Liver (tissue), 8 donors: ENCODE measurements at regions not wholly inside any gene's neighbourhood (a gene's known extent, or its start where the extent isn't known, plus 50 kb on each side); places are given as distances from the start of the nearest gene placed in this dataset.

Source experiments
- DNase-seq: peaks from one replicate; pipeline ENCODE4 v3.0.0-alpha.2; 2017; ENCODE audit warnings: low spot score
- H3K27ac ChIP-seq, 2 donors: one replicate each; pipeline ENCODE4 v1.7.0; 2013; ENCODE audit warnings: inconsistent platforms in 2 of 2, low read length in 2 of 2, control low read depth in 1 of 2, low read depth in 1 of 2, mild to moderate bottlenecking in 1 of 2
- H3K27me3 ChIP-seq, 4 donors: one replicate each; pipeline versions ENCODE4 v1.6.1 to v1.7.0; 2013; ENCODE audit warnings: low read length in 3 of 4, inconsistent platforms in 1 of 4, mild to moderate bottlenecking in 1 of 4, moderate library complexity in 1 of 4; ENCODE audit not compliant: control insufficient read depth in 4 of 4, insufficient read depth in 4 of 4
- H3K36me3 ChIP-seq, 4 donors: one replicate each; pipeline versions ENCODE4 v1.6.1 to v1.7.0; 2013; ENCODE audit warnings: low read length in 3 of 4, mild to moderate bottlenecking in 3 of 4, low read depth in 1 of 4, moderate library complexity in 1 of 4; ENCODE audit not compliant: control insufficient read depth in 4 of 4, insufficient read depth in 3 of 4
- H3K4me1 ChIP-seq, 4 donors: one replicate each; pipeline versions ENCODE4 v1.6.1 to v1.7.0; 2013; ENCODE audit warnings: low read length in 3 of 4, mild to moderate bottlenecking in 3 of 4, moderate library complexity in 1 of 4; ENCODE audit not compliant: control insufficient read depth in 4 of 4, insufficient read depth in 4 of 4
- H3K4me3 ChIP-seq, 3 donors: one replicate each; pipeline versions ENCODE4 v1.6.1 to v1.7.0; 2013; ENCODE audit warnings: low read length in 3 of 3, control low read depth in 1 of 3, low read depth in 1 of 3, mild to moderate bottlenecking in 1 of 3
- H3K9ac ChIP-seq, 2 donors: one replicate each; pipeline ENCODE4 v1.7.0; 2013; ENCODE audit warnings: low read length in 2 of 2, mild to moderate bottlenecking in 2 of 2, moderate library complexity in 2 of 2, control low read depth in 1 of 2, low read depth in 1 of 2
- H3K9me3 ChIP-seq, 4 donors: one replicate each; pipeline versions ENCODE4 v1.6.1 to v1.7.0; 2013; ENCODE audit warnings: low read length in 3 of 4; ENCODE audit not compliant: control insufficient read depth in 4 of 4
- ATF3 ChIP-seq: IDR thresholded peaks from 2 replicates; pipeline ENCODE4 v1.6.1; 2016; ENCODE audit warnings: antibody characterized with exemption
- EGR1 ChIP-seq, 2 donors: IDR thresholded peaks; 2 replicates each; pipeline ENCODE4 v1.6.1; 2016 to 2018; ENCODE audit warnings: antibody characterized with exemption in 2 of 2, low read depth in 2 of 2
- FOXA1 ChIP-seq: IDR thresholded peaks from 2 replicates; pipeline ENCODE4 v1.6.1; 2016; ENCODE audit warnings: antibody characterized with exemption
- FOXA2 ChIP-seq: IDR thresholded peaks from 2 replicates; pipeline ENCODE4 v1.6.1; 2016; ENCODE audit warnings: antibody characterized with exemption
- GABPA ChIP-seq, 2 donors: IDR thresholded peaks in 1 of 2; conservative IDR thresholded peaks in 1 of 2; 2 replicates each; pipeline ENCODE4 v1.6.1; 2016; ENCODE audit warnings: antibody characterized with exemption in 2 of 2, mild to moderate bottlenecking in 1 of 2, moderate library complexity in 1 of 2
- HNF4G ChIP-seq: IDR thresholded peaks from 2 replicates; pipeline ENCODE4 v1.6.1; 2016; ENCODE audit warnings: antibody characterized with exemption
- JUND ChIP-seq, 2 donors: IDR thresholded peaks; 2 replicates each; pipeline ENCODE4 v1.6.1; 2016; ENCODE audit warnings: antibody characterized with exemption in 2 of 2
- NR2F2 ChIP-seq: IDR thresholded peaks from 2 replicates; pipeline ENCODE4 v1.6.1; 2016; ENCODE audit warnings: antibody characterized with exemption
- RAD21 ChIP-seq, 2 donors: IDR thresholded peaks; 2 replicates each; pipeline ENCODE4 v1.6.1; 2016; ENCODE audit warnings: antibody characterized with exemption in 2 of 2, mild to moderate bottlenecking in 2 of 2
- RXRA ChIP-seq, 2 donors: IDR thresholded peaks; 2 replicates each; pipeline ENCODE4 v1.6.1; 2017 to 2018; ENCODE audit warnings: antibody characterized with exemption in 2 of 2, mild to moderate bottlenecking in 1 of 2
- SP1 ChIP-seq: IDR thresholded peaks from 2 replicates; pipeline ENCODE4 v1.6.1; 2018; ENCODE audit warnings: antibody characterized with exemption, mild to moderate bottlenecking
- TAF1 ChIP-seq: conservative IDR thresholded peaks from 2 replicates; pipeline ENCODE4 v1.6.1; 2016; ENCODE audit warnings: antibody characterized with exemption, mild to moderate bottlenecking
- YY1 ChIP-seq: IDR thresholded peaks from 2 replicates; pipeline ENCODE4 v1.6.1; 2016; ENCODE audit warnings: antibody characterized with exemption, mild to moderate bottlenecking
- WGBS: extraction: QIAGEN DNeasy Blood & Tissue Kit; methylation state at CpG from one replicate; pipeline ENCODE4 v1.1.7; 2013; 5-methylcytosine and 5-hydroxymethylcytosine counted together
- TF ChIP-seq, protein P1 (sequence below): fragments of 150-350 bp; IDR thresholded peaks from 2 replicates; pipeline ENCODE4 v1.5.1; 2017; ENCODE audit warnings: improper control_type of control experiment, low read depth, low read length; ENCODE audit not compliant: missing input control
- TF ChIP-seq, protein P2 (sequence below): IDR thresholded peaks from 2 replicates; pipeline ENCODE4 v1.6.1; 2016; ENCODE audit warnings: antibody characterized with exemption, mild to moderate bottlenecking
- donor health status: healthy.
- donor health status: healthy.
- donor health status: healthy.
- donor health status: healthy.
- donor health status: healthy.

DNA sequence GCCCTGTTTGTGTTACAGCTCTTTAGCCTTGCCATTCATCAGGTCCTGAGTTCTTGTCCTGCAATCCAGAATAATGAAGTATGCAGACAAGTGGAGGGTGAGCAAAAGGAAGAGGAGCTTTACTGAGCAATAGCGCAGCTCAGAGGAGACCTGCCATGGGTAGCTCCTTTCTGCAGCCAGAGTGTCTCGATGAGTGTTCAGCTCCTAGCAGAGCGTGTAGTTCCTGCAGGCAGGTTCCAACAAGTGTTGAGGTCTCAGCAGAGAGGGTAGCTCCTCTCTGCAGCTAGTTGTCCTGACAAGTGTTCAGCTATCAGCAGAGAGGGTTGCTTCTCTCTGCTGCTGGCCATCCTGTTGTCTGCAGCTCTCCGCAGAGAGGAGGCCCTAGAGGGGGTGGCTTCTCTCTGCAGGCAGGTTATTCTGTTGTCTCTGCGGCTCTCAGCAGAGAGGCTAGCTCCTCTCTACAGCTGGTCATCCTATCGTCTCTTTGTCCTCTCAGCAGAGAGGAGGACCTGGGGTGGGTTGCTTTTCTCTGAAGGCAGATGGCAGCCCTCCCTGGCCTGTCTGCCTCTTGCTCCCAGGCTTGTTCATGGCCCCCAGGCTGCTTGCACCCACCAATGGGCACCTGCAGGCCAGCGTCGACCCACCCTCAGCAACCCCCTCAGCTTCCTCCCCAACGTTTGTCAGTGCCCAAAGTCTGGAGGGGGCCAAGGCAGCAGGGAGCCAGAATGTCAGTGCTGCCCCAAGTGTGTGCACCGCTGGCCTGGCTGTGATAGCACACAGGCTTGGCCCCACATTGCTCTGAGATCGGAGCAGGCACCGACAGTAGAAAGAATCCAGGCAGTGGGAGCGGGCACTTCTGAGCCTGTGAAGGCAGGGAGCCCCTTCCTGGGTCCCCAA lies 112.5 kb upstream of the RUNX3 start:
- Histone ChIP-seq H3K4me1 (no peaks in the 10 kb centered on the region), H3K9ac (no peak overlapping the region), H3K4me3 (no peak overlapping the region), H3K27me3 (no peaks in the 10 kb centered on the region), H3K27ac (no peak overlapping the region), H3K36me3 (no peaks in the 10 kb centered on the region), H3K9me3 (no peaks in the 10 kb centered on the region)
- 75% methylated on average over 13 of the region's 13 CpGs for WGBS
- no peak for DNase-seq
- TF ChIP-seq FOXA1 (no peak), TAF1 (no peak), RAD21 (IDR thresholded peaks at IDR 0.05) (no peak), SP1 (no peak), RXRA (IDR thresholded peaks at IDR 0.05) (no peak), FOXA2 (no peak), EGR1 (IDR thresholded peaks at IDR 0.05; ENCODE audit: low read depth in 2 of 2) (no peak), ATF3 (no peak), YY1 (no peak), HNF4G (no peak)
- TF ChIP-seq, protein P1, sequence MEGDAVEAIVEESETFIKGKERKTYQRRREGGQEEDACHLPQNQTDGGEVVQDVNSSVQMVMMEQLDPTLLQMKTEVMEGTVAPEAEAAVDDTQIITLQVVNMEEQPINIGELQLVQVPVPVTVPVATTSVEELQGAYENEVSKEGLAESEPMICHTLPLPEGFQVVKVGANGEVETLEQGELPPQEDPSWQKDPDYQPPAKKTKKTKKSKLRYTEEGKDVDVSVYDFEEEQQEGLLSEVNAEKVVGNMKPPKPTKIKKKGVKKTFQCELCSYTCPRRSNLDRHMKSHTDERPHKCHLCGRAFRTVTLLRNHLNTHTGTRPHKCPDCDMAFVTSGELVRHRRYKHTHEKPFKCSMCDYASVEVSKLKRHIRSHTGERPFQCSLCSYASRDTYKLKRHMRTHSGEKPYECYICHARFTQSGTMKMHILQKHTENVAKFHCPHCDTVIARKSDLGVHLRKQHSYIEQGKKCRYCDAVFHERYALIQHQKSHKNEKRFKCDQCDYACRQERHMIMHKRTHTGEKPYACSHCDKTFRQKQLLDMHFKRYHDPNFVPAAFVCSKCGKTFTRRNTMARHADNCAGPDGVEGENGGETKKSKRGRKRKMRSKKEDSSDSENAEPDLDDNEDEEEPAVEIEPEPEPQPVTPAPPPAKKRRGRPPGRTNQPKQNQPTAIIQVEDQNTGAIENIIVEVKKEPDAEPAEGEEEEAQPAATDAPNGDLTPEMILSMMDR: no peak
- TF ChIP-seq, protein P2, sequence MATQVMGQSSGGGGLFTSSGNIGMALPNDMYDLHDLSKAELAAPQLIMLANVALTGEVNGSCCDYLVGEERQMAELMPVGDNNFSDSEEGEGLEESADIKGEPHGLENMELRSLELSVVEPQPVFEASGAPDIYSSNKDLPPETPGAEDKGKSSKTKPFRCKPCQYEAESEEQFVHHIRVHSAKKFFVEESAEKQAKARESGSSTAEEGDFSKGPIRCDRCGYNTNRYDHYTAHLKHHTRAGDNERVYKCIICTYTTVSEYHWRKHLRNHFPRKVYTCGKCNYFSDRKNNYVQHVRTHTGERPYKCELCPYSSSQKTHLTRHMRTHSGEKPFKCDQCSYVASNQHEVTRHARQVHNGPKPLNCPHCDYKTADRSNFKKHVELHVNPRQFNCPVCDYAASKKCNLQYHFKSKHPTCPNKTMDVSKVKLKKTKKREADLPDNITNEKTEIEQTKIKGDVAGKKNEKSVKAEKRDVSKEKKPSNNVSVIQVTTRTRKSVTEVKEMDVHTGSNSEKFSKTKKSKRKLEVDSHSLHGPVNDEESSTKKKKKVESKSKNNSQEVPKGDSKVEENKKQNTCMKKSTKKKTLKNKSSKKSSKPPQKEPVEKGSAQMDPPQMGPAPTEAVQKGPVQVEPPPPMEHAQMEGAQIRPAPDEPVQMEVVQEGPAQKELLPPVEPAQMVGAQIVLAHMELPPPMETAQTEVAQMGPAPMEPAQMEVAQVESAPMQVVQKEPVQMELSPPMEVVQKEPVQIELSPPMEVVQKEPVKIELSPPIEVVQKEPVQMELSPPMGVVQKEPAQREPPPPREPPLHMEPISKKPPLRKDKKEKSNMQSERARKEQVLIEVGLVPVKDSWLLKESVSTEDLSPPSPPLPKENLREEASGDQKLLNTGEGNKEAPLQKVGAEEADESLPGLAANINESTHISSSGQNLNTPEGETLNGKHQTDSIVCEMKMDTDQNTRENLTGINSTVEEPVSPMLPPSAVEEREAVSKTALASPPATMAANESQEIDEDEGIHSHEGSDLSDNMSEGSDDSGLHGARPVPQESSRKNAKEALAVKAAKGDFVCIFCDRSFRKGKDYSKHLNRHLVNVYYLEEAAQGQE: no peak

DNA sequence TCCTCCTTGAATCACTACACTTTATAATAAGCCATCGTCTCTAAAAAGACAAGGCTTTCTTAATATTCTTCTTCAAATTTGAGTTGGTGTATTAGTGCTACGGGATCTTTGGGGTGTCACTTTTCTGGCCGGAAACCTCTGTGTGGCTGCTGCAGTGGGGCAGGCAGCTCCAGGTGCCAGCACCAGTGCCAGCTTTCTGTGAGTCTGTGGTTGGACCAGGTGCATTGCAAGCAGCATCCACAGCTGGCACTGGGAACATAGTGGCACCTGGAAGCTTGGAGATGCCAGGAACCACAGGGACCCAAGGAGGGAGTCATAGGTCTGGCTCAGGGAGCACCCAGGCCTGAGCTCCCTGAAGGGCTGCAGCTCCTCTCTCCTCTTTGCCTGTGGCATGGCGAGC lies 111.8 kb upstream of the RUNX3 start:
- no peaks in the 10 kb centered on the region for H3K4me1 ChIP-seq
- no peaks in the 10 kb centered on the region for H3K27me3 ChIP-seq
- WGBS: 72% methylated on average over 4 of the region's 4 CpGs
- no peak for DNase-seq
- TF ChIP-seq JUND (IDR thresholded peaks at IDR 0.05): no peak
- TF ChIP-seq TAF1: no peak
- no peak for TF ChIP-seq GABPA (IDR thresholded peaks at IDR 0.05 in 1 of 2, conservative IDR thresholded peaks at IDR 0.05 in 1 of 2)
- TF ChIP-seq YY1: no peak
- TF ChIP-seq RAD21 (IDR thresholded peaks at IDR 0.05): no peak
- no peak for TF ChIP-seq NR2F2
- no peaks in the 10 kb centered on the region for H3K36me3 ChIP-seq
- no peak overlapping the region for H3K4me3 ChIP-seq
- H3K27ac ChIP-seq: no peak overlapping the region
- no peaks in the 10 kb centered on the region for H3K9me3 ChIP-seq
- H3K9ac ChIP-seq: no peak overlapping the region
